D721Med (cell line): ENCODE measurements at regions not wholly inside any gene's neighbourhood (a gene's known extent, or its start where the extent isn't known, plus 50 kb on each side); places are given as distances from the start of the nearest gene placed in this dataset.
"Not testable (repeated sequence)": the region's sequence is repeated elsewhere in the genome, so short reads cannot be mapped to it uniquely, and the experiment has no call there.

Source experiments
- DNase-seq: peaks from one replicate; pipeline ENCODE4 v3.0.0; 2011; ENCODE audit warnings: low spot score; ENCODE audit not compliant: insufficient read length
- FAIRE-seq: peaks from 2 replicates; lab custom pipeline; 2011; peaks lifted over from hg19 to GRCh38; lab: Jason Lieb, UNC
- CTCF ChIP-seq: IDR thresholded peaks from 2 replicates; pipeline ENCODE4 v1.5.1; 2012; ENCODE audit warnings: mild to moderate bottlenecking, control low read depth; ENCODE audit not compliant: insufficient read depth; ENCODE audit errors: missing control alignments

GRCh38 chr1:9441451-9442133, 97.7 kb upstream of the SLC25A33 start:
- DNase-seq (no peak), FAIRE-seq (no peak)
- no peak for TF ChIP-seq CTCF

GRCh38 chr1:9442278-9442846, 96.9 kb upstream of the SLC25A33 start:
- TF ChIP-seq CTCF: no peak
- FAIRE-seq: no peak
- no peak for DNase-seq

DNA sequence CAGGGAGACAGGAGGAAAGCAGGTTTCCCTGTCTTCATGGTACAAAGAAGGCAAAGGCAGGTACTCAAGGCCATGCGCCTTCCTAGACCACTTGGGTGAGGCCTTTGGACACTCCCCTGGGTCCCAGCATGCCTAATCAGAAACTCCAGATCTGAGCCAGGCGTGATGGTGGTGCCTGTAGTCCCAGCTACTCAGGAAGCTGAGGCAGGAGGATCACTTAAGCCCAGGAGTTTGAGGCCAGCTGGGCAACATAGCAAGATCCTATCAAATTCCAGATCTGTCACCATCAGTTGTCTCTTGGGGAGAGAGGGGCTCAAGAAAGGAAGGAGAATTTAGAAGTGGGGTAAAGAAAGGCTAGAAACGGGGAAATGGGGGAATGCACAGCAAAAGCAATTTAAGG, 96.3 kb upstream of the SLC25A33 start:
- DNase-seq (no peak), FAIRE-seq (no peak)
- TF ChIP-seq CTCF: no peak

DNA sequence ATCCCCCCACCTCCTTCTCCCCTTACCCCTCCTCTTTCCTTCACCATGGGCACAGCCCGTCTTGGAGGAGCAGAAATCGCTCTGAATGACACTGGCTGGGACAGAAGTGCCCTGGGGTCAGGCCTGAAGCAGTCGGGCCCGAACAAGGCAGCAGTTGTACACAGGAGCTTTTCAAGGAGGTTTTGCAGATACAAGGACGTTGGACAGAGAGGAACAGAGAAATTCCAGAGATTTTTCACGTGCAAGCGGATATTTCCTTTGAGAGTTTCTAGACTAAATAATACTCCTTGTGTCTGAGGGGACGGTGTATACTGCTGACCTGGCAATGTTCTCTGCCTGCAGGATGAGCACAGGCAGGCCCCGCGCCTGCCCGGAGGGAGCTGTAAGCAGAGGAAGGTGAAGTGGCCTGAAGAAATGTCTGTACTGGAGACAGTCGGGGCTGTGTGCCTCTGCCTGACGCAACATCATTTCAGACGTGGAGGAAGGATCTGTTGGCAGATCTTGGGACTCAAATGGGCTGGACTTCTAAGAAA, 95.3 kb upstream of the SLC25A33 start:
- FAIRE-seq (no peak), DNase-seq (no peak)
- no peak for TF ChIP-seq CTCF

GRCh38 chr1:9444532-9444931, 94.7 kb upstream of the SLC25A33 start:
- no peak for DNase-seq
- TF ChIP-seq CTCF: no peak
- no peak for FAIRE-seq

- not testable (repeated sequence) for DNase-seq, FAIRE-seq
Observed at GRCh38 chr1:9445081-9445480, 94.2 kb upstream of the SLC25A33 start.

GRCh38 chr1:9447215-9447960, 91.9 kb upstream of the SLC25A33 start:
- DNase-seq: no peak
- no peak for FAIRE-seq
- no peak for TF ChIP-seq CTCF
